Esophagus muscularis mucosa (tissue), 4 donors: ENCODE measurements at regions not wholly inside any gene's neighbourhood (a gene's known extent, or its start where the extent isn't known, plus 50 kb on each side); places are given as distances from the start of the nearest gene placed in this dataset.

Source experiments
- DNase-seq: peaks from one replicate; pipeline ENCODE4 v3.0.0-alpha.2; 2017; ENCODE audit errors: extremely low spot score
- H3K27ac ChIP-seq, 4 donors: fragments of 200-600 bp; sonication (generic); replicated peaks in 1 of 4; 1 replicate in 3 of 4; 2 replicates in 1 of 4; pipeline ENCODE4 v1.5.1; 2016 to 2019; ENCODE audit warnings: mild to moderate bottlenecking in 1 of 4
- H3K27me3 ChIP-seq, 4 donors: fragments of 200-600 bp; sonication (generic); one replicate each; pipeline versions ENCODE4 v1.5.1 to v1.6.0; 2016 to 2019
- H3K36me3 ChIP-seq, 4 donors: fragments of 200-600 bp; sonication (generic); one replicate each; pipeline ENCODE4 v1.5.1; 2016 to 2019
- H3K4me1 ChIP-seq, 4 donors: fragments of 200-600 bp; sonication (generic); one replicate each; pipeline ENCODE4 v1.5.1; 2016 to 2019
- H3K4me3 ChIP-seq, 4 donors: fragments of 200-600 bp; sonication (generic); 1 replicate in 2 of 4; 2 replicates in 2 of 4; pipeline ENCODE4 v1.5.1; 2016 to 2019; ENCODE audit warnings: mild to moderate bottlenecking in 4 of 4, moderate library complexity in 1 of 4
- H3K9me3 ChIP-seq, 4 donors: fragments of 200-600 bp; sonication (generic); 1 replicate in 3 of 4; 2 replicates in 1 of 4; pipeline ENCODE4 v1.5.1; 2016 to 2019
- EP300 ChIP-seq: sonication (generic); formaldehyde crosslinking; IDR thresholded peaks from one replicate; pipeline ENCODE4 v1.6.1; 2017; ENCODE audit warnings: antibody characterized with exemption
- POLR2A ChIP-seq: fragments of 450-650 bp; IDR thresholded peaks from one replicate; pipeline ENCODE4 v1.6.1; 2017; ENCODE audit warnings: antibody characterized with exemption, moderate library complexity, mild to moderate bottlenecking, low read depth
- POLR2AphosphoS5 ChIP-seq, 2 donors: sonication (generic); formaldehyde crosslinking; IDR thresholded peaks; one replicate each; pipeline ENCODE4 v1.6.1; 2017; ENCODE audit warnings: antibody characterized with exemption in 2 of 2
- WGBS: methylation state at CpG from one replicate; pipeline ENCODE4 v1.1.5; 2018; 5-methylcytosine and 5-hydroxymethylcytosine counted together
- intact Hi-C: fragments of 100-400 bp; cut with DNase I; formaldehyde crosslinking; loops from one replicate; pipeline ENCODE4 v1.15.1; 2023
- TF ChIP-seq, protein P1 (sequence below), 3 experiments: fragments of 200-600 bp in 2 of 3; fragments of 450-650 bp in 1 of 3; sonication (generic) in 2 of 3; IDR thresholded peaks; one replicate each; pipeline ENCODE4 v1.5.1; 2017 to 2019; ENCODE audit warnings: antibody characterized with exemption in 3 of 3, mild to moderate bottlenecking in 2 of 3, moderate library complexity in 1 of 3

DNA sequence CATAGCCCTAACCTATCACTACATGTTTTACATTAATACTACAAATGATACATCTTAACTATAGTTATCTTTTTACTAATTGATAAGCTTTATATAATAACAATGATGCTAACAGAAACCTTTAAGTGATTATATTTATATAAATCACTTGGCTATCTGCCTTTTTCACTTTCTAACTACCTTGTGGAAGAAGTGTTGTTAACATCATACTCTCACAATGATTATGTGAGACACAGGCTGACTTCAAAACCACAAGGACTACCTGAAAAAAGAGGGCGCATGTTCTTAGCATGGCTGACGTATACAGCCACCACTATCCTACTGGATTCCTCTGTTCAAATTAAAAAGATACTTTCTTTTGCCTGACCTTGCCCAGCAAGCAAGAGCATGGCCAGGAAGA, 135.3 kb upstream of the SOX5 start:
- TF ChIP-seq, protein P1, sequence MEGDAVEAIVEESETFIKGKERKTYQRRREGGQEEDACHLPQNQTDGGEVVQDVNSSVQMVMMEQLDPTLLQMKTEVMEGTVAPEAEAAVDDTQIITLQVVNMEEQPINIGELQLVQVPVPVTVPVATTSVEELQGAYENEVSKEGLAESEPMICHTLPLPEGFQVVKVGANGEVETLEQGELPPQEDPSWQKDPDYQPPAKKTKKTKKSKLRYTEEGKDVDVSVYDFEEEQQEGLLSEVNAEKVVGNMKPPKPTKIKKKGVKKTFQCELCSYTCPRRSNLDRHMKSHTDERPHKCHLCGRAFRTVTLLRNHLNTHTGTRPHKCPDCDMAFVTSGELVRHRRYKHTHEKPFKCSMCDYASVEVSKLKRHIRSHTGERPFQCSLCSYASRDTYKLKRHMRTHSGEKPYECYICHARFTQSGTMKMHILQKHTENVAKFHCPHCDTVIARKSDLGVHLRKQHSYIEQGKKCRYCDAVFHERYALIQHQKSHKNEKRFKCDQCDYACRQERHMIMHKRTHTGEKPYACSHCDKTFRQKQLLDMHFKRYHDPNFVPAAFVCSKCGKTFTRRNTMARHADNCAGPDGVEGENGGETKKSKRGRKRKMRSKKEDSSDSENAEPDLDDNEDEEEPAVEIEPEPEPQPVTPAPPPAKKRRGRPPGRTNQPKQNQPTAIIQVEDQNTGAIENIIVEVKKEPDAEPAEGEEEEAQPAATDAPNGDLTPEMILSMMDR (IDR thresholded peaks at IDR 0.05) = no peak
- no peak for TF ChIP-seq POLR2A
- no peak for TF ChIP-seq EP300
- TF ChIP-seq POLR2AphosphoS5 (IDR thresholded peaks at IDR 0.05) = no peak
- intact Hi-C loops = no loop called here
- Histone ChIP-seq H3K27ac (no peak overlapping the region), H3K4me1 (no peaks in the 10 kb centered on the region), H3K36me3 (no peaks in the 10 kb centered on the region), H3K9me3 (no peaks in the 10 kb centered on the region), H3K27me3 (no peaks in the 10 kb centered on the region), H3K4me3 (no peak overlapping the region)
- 90% methylated on average over 2 of the region's 2 CpGs for WGBS
- DNase-seq = no peak

DNA sequence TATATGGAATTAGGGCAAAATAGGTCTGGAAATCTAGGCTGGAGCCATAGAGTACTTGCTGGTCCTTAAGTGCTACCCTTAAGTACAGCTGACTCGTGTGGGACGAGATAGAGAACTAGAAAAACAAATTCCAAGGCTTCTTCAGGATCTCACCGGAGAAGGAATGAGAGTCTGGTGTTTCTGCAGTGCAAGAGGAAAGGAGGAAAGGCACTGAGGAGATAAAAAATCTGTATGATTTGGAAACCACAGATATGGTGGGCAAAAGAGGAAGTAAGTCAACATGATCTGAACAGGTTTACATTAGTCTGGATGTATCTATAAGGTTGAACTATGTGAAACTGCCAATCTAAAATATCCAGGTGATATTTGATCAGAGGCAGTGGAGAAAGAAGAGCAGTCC, 134.4 kb upstream of the SOX5 start:
- no peak for DNase-seq
- intact Hi-C loops = no loop called here
- Histone ChIP-seq H3K27me3 (no peaks in the 10 kb centered on the region), H3K4me3 (no peak overlapping the region), H3K27ac (no peak overlapping the region), H3K9me3 (no peaks in the 10 kb centered on the region), H3K4me1 (no peaks in the 10 kb centered on the region), H3K36me3 (no peaks in the 10 kb centered on the region)
- 65% methylated on average over 3 of the region's 3 CpGs for WGBS
- TF ChIP-seq EP300 = no peak
- no peak for TF ChIP-seq POLR2A
- no peak for TF ChIP-seq POLR2AphosphoS5 (IDR thresholded peaks at IDR 0.05)
- TF ChIP-seq, protein P1 (IDR thresholded peaks at IDR 0.05) = no peak

DNA sequence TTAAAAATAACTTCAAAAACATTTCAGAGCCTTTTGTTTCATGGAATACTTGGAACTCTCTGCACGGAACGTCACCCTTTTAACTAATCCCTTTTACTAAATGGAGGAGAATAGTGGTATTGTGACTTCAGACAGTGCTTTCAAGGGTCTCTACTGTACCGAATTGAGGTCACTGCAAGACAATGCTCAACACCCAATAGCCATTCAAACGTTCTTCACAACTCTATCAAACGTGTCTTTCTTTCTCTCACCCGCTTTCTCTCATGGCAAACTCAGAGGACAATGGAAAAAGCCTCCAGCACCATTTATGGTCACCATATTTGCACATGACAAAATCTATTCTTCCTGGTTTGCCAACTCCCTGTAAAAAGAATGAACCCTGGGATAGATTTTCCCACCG, 132.1 kb upstream of the SOX5 start:
- Histone ChIP-seq H3K4me3 (no peak overlapping the region), H3K27ac (no peak overlapping the region), H3K9me3 (no peaks in the 10 kb centered on the region), H3K36me3 (no peaks in the 10 kb centered on the region), H3K27me3 (no peaks in the 10 kb centered on the region), H3K4me1 (no peaks in the 10 kb centered on the region)
- DNase-seq = no peak
- intact Hi-C loops = no loop called here
- 90% methylated on average over 7 of the region's 7 CpGs for WGBS
- TF ChIP-seq POLR2A (no peak), POLR2AphosphoS5 (IDR thresholded peaks at IDR 0.05) (no peak), EP300 (no peak)
- TF ChIP-seq, protein P1 (IDR thresholded peaks at IDR 0.05) = no peak

DNA sequence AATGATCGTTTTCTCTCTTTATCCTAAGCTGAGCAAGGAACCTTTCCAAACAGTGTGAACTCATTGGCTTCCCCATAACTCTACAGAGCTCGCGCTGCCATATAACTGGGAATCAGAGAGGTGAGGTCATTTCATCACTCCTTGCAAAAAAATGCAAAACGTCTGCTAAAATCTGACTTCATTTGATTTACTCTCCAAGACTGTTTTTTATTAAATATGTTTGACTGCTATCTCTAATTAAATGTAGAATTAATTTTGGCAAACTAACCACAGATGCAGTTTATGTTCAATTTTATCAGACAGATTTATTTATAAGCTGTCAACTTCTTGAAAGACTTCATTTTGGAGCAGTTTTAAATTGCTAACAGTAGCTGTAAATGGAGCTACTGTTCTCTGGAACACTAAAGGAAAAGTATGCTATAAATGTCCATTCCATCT, 131.6 kb upstream of the SOX5 start:
- TF ChIP-seq POLR2A (no peak), POLR2AphosphoS5 (IDR thresholded peaks at IDR 0.05) (no peak), EP300 (no peak)
- TF ChIP-seq, protein P1 (IDR thresholded peaks at IDR 0.05) = no peak
- H3K27me3 ChIP-seq = no peaks in the 10 kb centered on the region
- H3K36me3 ChIP-seq = no peaks in the 10 kb centered on the region
- no peaks in the 10 kb centered on the region for H3K9me3 ChIP-seq
- DNase-seq = no peak
- H3K4me3 ChIP-seq = no peak overlapping the region
- H3K27ac ChIP-seq = no peak overlapping the region
- H3K4me1 ChIP-seq = no peaks in the 10 kb centered on the region
- intact Hi-C loops = no loop called here
- 74% methylated on average over 4 of the region's 4 CpGs for WGBS

- H3K9me3 ChIP-seq = no peaks in the 10 kb centered on the region
- no peaks in the 10 kb centered on the region for H3K4me1 ChIP-seq
- H3K27me3 ChIP-seq = no peaks in the 10 kb centered on the region
- no peak for DNase-seq
- TF ChIP-seq POLR2AphosphoS5 (IDR thresholded peaks at IDR 0.05) (no peak), EP300 (no peak), POLR2A (no peak)
- TF ChIP-seq, protein P1 (IDR thresholded peaks at IDR 0.05) = no peak
- intact Hi-C loops = no loop called here
- no peak overlapping the region for H3K4me3 ChIP-seq
- no peak overlapping the region for H3K27ac ChIP-seq
- H3K36me3 ChIP-seq = no peaks in the 10 kb centered on the region
These were observed 131.0 kb upstream of the SOX5 start for GRCh38 chr12:24080465-24080864.
